K562 (cell line): ENCODE measurements at regions not wholly inside any gene's neighbourhood (a gene's known extent, or its start where the extent isn't known, plus 50 kb on each side); places are given as distances from the start of the nearest gene placed in this dataset.
A peak's percentile ranks its signal among the peaks of the same experiment; 100 is the strongest.

ENCODE experiments used
- CEBPG ChIP-seq, 3 experiments: fragments of 200-800 bp in 1 of 3; sonication (Bioruptor generic) in 1 of 3; sonication (generic) in 1 of 3; formaldehyde crosslinking in 1 of 3; IDR thresholded peaks in 2 of 3; conservative IDR thresholded peaks in 1 of 3; 2 replicates each; pipeline versions ENCODE4 v1.6.1 to v1.8.0; 2016 to 2022; ENCODE audit warnings: missing compliant biosample characterization in 2 of 3, missing genetic modification characterization in 2 of 3, mild to moderate bottlenecking in 1 of 3, missing genetic modification reagents in 1 of 3
- MEIS2 ChIP-seq: fragments of 450-650 bp; IDR thresholded peaks from 2 replicates; pipeline ENCODE4 v1.6.1; 2014; ENCODE audit warnings: mild to moderate bottlenecking; ENCODE audit not compliant: partially characterized antibody
- RBBP5 ChIP-seq: fragments of 200-600 bp; sonication (generic); IDR thresholded peaks from 2 replicates; pipeline ENCODE4 v1.6.1; 2012; ENCODE audit warnings: borderline replicate concordance, mild to moderate bottlenecking, low read length, control low read depth, inconsistent platforms; ENCODE audit not compliant: insufficient read depth, poor library complexity, severe bottlenecking
- TF ChIP-seq, protein P1 (sequence below): sonication (generic); formaldehyde crosslinking; IDR thresholded peaks from 2 replicates; pipeline ENCODE4 v1.8.0; 2022; ENCODE audit warnings: mild to moderate bottlenecking, missing genetic modification reagents
- TF ChIP-seq, protein P2 (sequence below): fragments of 450-650 bp; formaldehyde crosslinking; IDR thresholded peaks from 2 replicates; pipeline ENCODE4 v1.4.0; 2020; ENCODE audit warnings: mild to moderate bottlenecking, moderate library complexity

GRCh38 chr11:110356762-110357671, 60.6 kb upstream of the RDX start (continued):
- TF ChIP-seq CEBPG (CRISPR knock-in tag; IDR thresholded peaks at IDR 0.05) (no peak), CEBPG (tag; conservative IDR thresholded peaks at IDR 0.05 in 1 of 2, IDR thresholded peaks at IDR 0.05 in 1 of 2) (peak; percentile 23 to 34; a peak in 2 of 4 replicates), RBBP5 (no peak), MEIS2 (peak; percentile 71)
- TF ChIP-seq, protein P1, sequence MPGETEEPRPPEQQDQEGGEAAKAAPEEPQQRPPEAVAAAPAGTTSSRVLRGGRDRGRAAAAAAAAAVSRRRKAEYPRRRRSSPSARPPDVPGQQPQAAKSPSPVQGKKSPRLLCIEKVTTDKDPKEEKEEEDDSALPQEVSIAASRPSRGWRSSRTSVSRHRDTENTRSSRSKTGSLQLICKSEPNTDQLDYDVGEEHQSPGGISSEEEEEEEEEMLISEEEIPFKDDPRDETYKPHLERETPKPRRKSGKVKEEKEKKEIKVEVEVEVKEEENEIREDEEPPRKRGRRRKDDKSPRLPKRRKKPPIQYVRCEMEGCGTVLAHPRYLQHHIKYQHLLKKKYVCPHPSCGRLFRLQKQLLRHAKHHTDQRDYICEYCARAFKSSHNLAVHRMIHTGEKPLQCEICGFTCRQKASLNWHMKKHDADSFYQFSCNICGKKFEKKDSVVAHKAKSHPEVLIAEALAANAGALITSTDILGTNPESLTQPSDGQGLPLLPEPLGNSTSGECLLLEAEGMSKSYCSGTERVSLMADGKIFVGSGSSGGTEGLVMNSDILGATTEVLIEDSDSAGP (CRISPR knock-in tag), result no peak
- TF ChIP-seq, protein P2, sequence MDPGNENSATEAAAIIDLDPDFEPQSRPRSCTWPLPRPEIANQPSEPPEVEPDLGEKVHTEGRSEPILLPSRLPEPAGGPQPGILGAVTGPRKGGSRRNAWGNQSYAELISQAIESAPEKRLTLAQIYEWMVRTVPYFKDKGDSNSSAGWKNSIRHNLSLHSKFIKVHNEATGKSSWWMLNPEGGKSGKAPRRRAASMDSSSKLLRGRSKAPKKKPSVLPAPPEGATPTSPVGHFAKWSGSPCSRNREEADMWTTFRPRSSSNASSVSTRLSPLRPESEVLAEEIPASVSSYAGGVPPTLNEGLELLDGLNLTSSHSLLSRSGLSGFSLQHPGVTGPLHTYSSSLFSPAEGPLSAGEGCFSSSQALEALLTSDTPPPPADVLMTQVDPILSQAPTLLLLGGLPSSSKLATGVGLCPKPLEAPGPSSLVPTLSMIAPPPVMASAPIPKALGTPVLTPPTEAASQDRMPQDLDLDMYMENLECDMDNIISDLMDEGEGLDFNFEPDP (CRISPR knock-in tag), result no peak
